LoVo (cell line): ENCODE measurements at regions not wholly inside any gene's neighbourhood (a gene's known extent, or its start where the extent isn't known, plus 50 kb on each side); places are given as distances from the start of the nearest gene placed in this dataset.
A peak's percentile ranks its signal among the peaks of the same experiment; 100 is the strongest.
"Not testable (repeated sequence)": the region's sequence is repeated elsewhere in the genome, so short reads cannot be mapped to it uniquely, and the experiment has no call there.

Experiments used
- DNase-seq: peaks from one replicate; pipeline ENCODE4 v3.0.0-alpha.2; 2016; ENCODE audit warnings: low spot score

- DNase-seq: no peak
Measured at GRCh38 chr1:108314815-108315214, 70.9 kb upstream of the NBPF4 start.

- DNase-seq: peak; percentile 4
Measured at GRCh38 chr1:108316545-108316944, 72.7 kb upstream of the NBPF4 start.

GRCh38 chr1:108320849-108321248, 77.0 kb upstream of the NBPF4 start:
- no peak for DNase-seq

- not testable (repeated sequence) for DNase-seq
Measured at GRCh38 chr1:108325338-108325737, 81.5 kb upstream of the NBPF4 start.

- no peak for DNase-seq
Measured at GRCh38 chr1:108327534-108328466, 83.9 kb upstream of the NBPF4 start.

- no peak for DNase-seq
Measured at GRCh38 chr1:108345776-108346531, 102.1 kb upstream of the NBPF4 start.

- peak; percentile 3 for DNase-seq
Measured at GRCh38 chr1:108357802-108358201, 92.3 kb upstream of the NBPF6 start.

DNA sequence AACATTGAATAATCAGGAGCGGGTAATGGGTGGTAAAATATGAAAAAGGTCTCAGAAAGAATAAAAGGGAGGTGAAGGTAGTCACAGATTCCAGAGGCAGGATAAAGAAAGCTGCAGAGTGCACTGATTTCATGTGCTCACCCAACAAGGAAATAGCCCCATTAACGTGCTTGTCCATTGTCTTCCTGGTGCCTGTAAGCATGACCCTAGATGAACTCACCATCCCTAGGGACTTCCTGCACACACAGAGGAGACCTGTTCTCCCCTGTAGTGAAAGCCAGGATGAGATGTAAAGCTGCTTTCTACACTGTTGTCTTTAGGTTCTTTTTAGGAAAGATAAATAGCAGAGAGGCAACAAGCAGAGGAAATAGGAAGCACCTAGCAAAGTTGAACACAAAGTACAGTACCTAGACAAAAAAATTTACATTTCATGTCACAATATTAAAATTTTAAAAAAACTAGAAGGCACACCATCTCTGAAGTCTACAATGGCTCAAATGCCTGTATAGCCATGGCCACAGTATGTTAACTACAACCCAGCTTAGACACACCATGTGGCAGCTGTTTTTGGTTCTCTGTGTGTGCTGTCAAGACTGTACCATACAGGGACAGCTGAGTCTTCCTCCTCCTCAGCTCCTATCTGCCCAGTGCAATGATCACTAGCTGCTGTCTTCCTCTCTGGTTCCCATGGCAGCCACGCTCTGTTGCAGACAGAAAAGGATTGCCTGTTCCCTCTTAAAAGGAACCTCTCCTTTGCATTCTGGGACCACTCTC, 69.9 kb upstream of the NBPF6 start:
- DNase-seq: not testable (repeated sequence)
